Mammary epithelial cell (primary cell): ENCODE measurements at regions not wholly inside any gene's neighbourhood (a gene's known extent, or its start where the extent isn't known, plus 50 kb on each side); places are given as distances from the start of the nearest gene placed in this dataset.

ENCODE experiments used
- CTCF ChIP-seq, 2 donors: IDR thresholded peaks in 1 of 2; conservative IDR thresholded peaks in 1 of 2; 2 replicates each; pipeline ENCODE4 v1.5.1; 2011 to 2012; ENCODE audit warnings: inconsistent platforms in 2 of 2, low read length in 2 of 2, mild to moderate bottlenecking in 2 of 2, control low read depth in 1 of 2, low read depth in 1 of 2; ENCODE audit not compliant: insufficient read depth in 1 of 2; ENCODE audit errors: extremely low read depth in 1 of 2
- EZH2 ChIP-seq: IDR thresholded peaks from 2 replicates; pipeline ENCODE4 v1.6.1; 2012; ENCODE audit warnings: low read length, inconsistent platforms, borderline replicate concordance

- TF ChIP-seq CTCF (conservative IDR thresholded peaks at IDR 0.05 in 1 of 2, IDR thresholded peaks at IDR 0.05 in 1 of 2; ENCODE audit: extremely low read depth in 1 of 2, insufficient read depth in 1 of 2, low read depth in 1 of 2, low read length in 2 of 2) (no peak), EZH2 (no peak)
Measured at GRCh38 chr21:35229290-35229689, 180.2 kb upstream of the RUNX1 start.
